ENCODE measurements at regions not wholly inside any gene's neighbourhood (a gene's known extent, or its start where the extent isn't known, plus 50 kb on each side); places are given as distances from the start of the nearest gene placed in this dataset.

GRCh38 chr10:111522551-111522950 lies 445.7 kb downstream of the ADRA2A start:
- TF ChIP-seq POLR2A (IDR thresholded peaks at IDR 0.05) (no peak), EP300 (IDR thresholded peaks at IDR 0.05) (no peak), CTCF (IDR thresholded peaks at IDR 0.05) (no peak), POLR2AphosphoS5 (IDR thresholded peaks at IDR 0.05) (no peak)
- no peaks in the 10 kb centered on the region for H3K36me3 ChIP-seq
- WGBS, 2 donors, result 87 to 100% methylated on average over 2 of the region's 2 CpGs
- DNase-seq (no peak), ATAC-seq (ENCODE audit: low FRiP score in 2 of 2) (no peak)
- H3K4me1 ChIP-seq, result no peaks in the 10 kb centered on the region
- H3K4me3 ChIP-seq, result no peak overlapping the region
- no peaks in the 10 kb centered on the region for H3K9me3 ChIP-seq
- no peak overlapping the region for H3K27ac ChIP-seq
- H3K27me3 ChIP-seq, result no peaks in the 10 kb centered on the region

GRCh38 chr10:111523016-111523415 lies 446.2 kb downstream of the ADRA2A start:
- Histone ChIP-seq H3K27me3 (no peaks in the 10 kb centered on the region), H3K4me3 (no peak overlapping the region), H3K36me3 (no peaks in the 10 kb centered on the region), H3K27ac (no peak overlapping the region), H3K4me1 (no peaks in the 10 kb centered on the region), H3K9me3 (no peaks in the 10 kb centered on the region)
- no peak for TF ChIP-seq POLR2AphosphoS5 (IDR thresholded peaks at IDR 0.05)
- TF ChIP-seq EP300 (IDR thresholded peaks at IDR 0.05), result no peak
- TF ChIP-seq POLR2A (IDR thresholded peaks at IDR 0.05), result no peak
- no peak for TF ChIP-seq CTCF (IDR thresholded peaks at IDR 0.05)
- ATAC-seq (ENCODE audit: low FRiP score in 2 of 2) (no peak), DNase-seq (no peak)
- WGBS, 2 donors, result 88 to 100% methylated on average over 2 of the region's 2 CpGs

GRCh38 chr10:111524134-111524533 lies 447.3 kb downstream of the ADRA2A start:
- Histone ChIP-seq H3K4me3 (no peak overlapping the region), H3K4me1 (no peaks in the 10 kb centered on the region), H3K27ac (no peak overlapping the region), H3K36me3 (no peaks in the 10 kb centered on the region), H3K27me3 (no peaks in the 10 kb centered on the region), H3K9me3 (no peaks in the 10 kb centered on the region)
- ATAC-seq (ENCODE audit: low FRiP score in 2 of 2) (no peak), DNase-seq (no peak)
- WGBS, 2 donors, result 66 to 67% methylated on average over 3 of the region's 3 CpGs
- no peak for TF ChIP-seq POLR2AphosphoS5 (IDR thresholded peaks at IDR 0.05)
- TF ChIP-seq POLR2A (IDR thresholded peaks at IDR 0.05), result no peak
- TF ChIP-seq EP300 (IDR thresholded peaks at IDR 0.05), result no peak
- TF ChIP-seq CTCF (IDR thresholded peaks at IDR 0.05), result no peak

- DNase-seq (no peak), ATAC-seq (ENCODE audit: low FRiP score in 2 of 2) (no peak)
- TF ChIP-seq POLR2A (IDR thresholded peaks at IDR 0.05) (no peak), EP300 (IDR thresholded peaks at IDR 0.05) (no peak), POLR2AphosphoS5 (IDR thresholded peaks at IDR 0.05) (no peak), CTCF (IDR thresholded peaks at IDR 0.05) (no peak)
- Histone ChIP-seq H3K4me1 (no peaks in the 10 kb centered on the region), H3K27ac (no peak overlapping the region), H3K9me3 (no peaks in the 10 kb centered on the region), H3K27me3 (no peaks in the 10 kb centered on the region), H3K36me3 (no peaks in the 10 kb centered on the region), H3K4me3 (no peak overlapping the region)
These were observed 448.9 kb downstream of the ADRA2A start for GRCh38 chr10:111525696-111526095.

GRCh38 chr10:111531690-111532089 lies 454.9 kb downstream of the ADRA2A start:
- Histone ChIP-seq H3K4me3 (no peak overlapping the region), H3K27ac (no peak overlapping the region), H3K4me1 (no peaks in the 10 kb centered on the region), H3K36me3 (no peaks in the 10 kb centered on the region), H3K9me3 (no peaks in the 10 kb centered on the region), H3K27me3 (no peaks in the 10 kb centered on the region)
- DNase-seq (no peak), ATAC-seq (ENCODE audit: low FRiP score in 2 of 2) (no peak)
- no peak for TF ChIP-seq POLR2AphosphoS5 (IDR thresholded peaks at IDR 0.05)
- TF ChIP-seq POLR2A (IDR thresholded peaks at IDR 0.05), result no peak
- no peak for TF ChIP-seq EP300 (IDR thresholded peaks at IDR 0.05)
- 40 to 57% methylated on average over 2 of the region's 2 CpGs for WGBS, 2 donors

All from upper lobe of left lung (tissue), 6 donors.